HUES48 (cell line): ENCODE measurements at regions not wholly inside any gene's neighbourhood (a gene's known extent, or its start where the extent isn't known, plus 50 kb on each side); places are given as distances from the start of the nearest gene placed in this dataset.

ENCODE experiments used
- H3K27ac ChIP-seq: one replicate; pipeline ENCODE4 v1.7.0; 2013; ENCODE audit warnings: low read depth, low read length, inconsistent platforms
- H3K27me3 ChIP-seq: 2 replicates; pipeline ENCODE4 v1.6.1; 2013; ENCODE audit warnings: mild to moderate bottlenecking, low read length; ENCODE audit not compliant: control insufficient read depth, insufficient read depth
- H3K36me3 ChIP-seq: 2 replicates; pipeline ENCODE4 v1.6.1; 2013; ENCODE audit warnings: low read length; ENCODE audit not compliant: control insufficient read depth, insufficient read depth
- H3K4me1 ChIP-seq: 2 replicates; pipeline ENCODE4 v1.6.1; 2013; ENCODE audit warnings: mild to moderate bottlenecking, low read length; ENCODE audit not compliant: control insufficient read depth, insufficient read depth
- H3K4me3 ChIP-seq: 2 replicates; pipeline ENCODE4 v1.5.1; 2013; ENCODE audit warnings: mild to moderate bottlenecking, low read depth, low read length
- H3K9ac ChIP-seq: 2 replicates; pipeline ENCODE4 v1.6.1; 2013; ENCODE audit warnings: mild to moderate bottlenecking, low read depth, low read length, moderate library complexity
- H3K9me3 ChIP-seq: 2 replicates; pipeline ENCODE4 v1.6.1; 2013; ENCODE audit warnings: low read length; ENCODE audit not compliant: control insufficient read depth, insufficient read depth

DNA sequence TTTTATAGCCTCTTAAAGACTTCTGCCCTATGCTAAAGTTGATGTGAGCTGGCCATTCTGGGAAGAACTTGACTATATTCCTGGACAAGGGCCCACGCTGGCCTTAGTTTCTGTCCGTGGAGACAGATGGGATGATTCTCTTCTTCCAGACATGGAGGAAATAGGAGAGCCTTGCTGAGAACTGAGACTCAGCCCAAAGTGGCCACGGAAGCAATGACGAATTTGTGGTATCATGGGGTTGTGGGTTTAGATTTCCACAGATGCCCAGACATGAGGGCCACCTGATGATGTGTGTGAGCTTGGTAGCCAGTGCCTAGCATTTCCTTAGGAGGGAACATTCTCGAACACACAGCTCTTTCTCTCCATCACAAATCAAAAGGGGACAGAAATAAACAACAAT lies 309.1 kb downstream of the NSG2 start:
- no peaks in the 10 kb centered on the region for H3K36me3 ChIP-seq
- H3K9ac ChIP-seq = no peak overlapping the region
- no peaks in the 10 kb centered on the region for H3K4me1 ChIP-seq
- H3K27me3 ChIP-seq = no peaks in the 10 kb centered on the region
- H3K9me3 ChIP-seq = no peaks in the 10 kb centered on the region
- H3K27ac ChIP-seq = no peak overlapping the region
- H3K4me3 ChIP-seq = no peak overlapping the region

- H3K27me3 ChIP-seq = no peaks in the 10 kb centered on the region
- H3K4me3 ChIP-seq = no peak overlapping the region
- no peak overlapping the region for H3K9ac ChIP-seq
- H3K4me1 ChIP-seq = no peaks in the 10 kb centered on the region
- no peaks in the 10 kb centered on the region for H3K9me3 ChIP-seq
- no peaks in the 10 kb centered on the region for H3K36me3 ChIP-seq
- no peak overlapping the region for H3K27ac ChIP-seq
Measured at GRCh38 chr5:174355208-174355612, 309.7 kb downstream of the NSG2 start.

GRCh38 chr5:174355995-174356394 lies 310.5 kb downstream of the NSG2 start:
- H3K9ac ChIP-seq = no peak overlapping the region
- H3K4me1 ChIP-seq = no peaks in the 10 kb centered on the region
- no peak overlapping the region for H3K4me3 ChIP-seq
- H3K9me3 ChIP-seq = no peaks in the 10 kb centered on the region
- no peaks in the 10 kb centered on the region for H3K36me3 ChIP-seq
- no peaks in the 10 kb centered on the region for H3K27me3 ChIP-seq
- no peak overlapping the region for H3K27ac ChIP-seq

GRCh38 chr5:174356536-174356935 lies 311.0 kb downstream of the NSG2 start:
- no peaks in the 10 kb centered on the region for H3K27me3 ChIP-seq

DNA sequence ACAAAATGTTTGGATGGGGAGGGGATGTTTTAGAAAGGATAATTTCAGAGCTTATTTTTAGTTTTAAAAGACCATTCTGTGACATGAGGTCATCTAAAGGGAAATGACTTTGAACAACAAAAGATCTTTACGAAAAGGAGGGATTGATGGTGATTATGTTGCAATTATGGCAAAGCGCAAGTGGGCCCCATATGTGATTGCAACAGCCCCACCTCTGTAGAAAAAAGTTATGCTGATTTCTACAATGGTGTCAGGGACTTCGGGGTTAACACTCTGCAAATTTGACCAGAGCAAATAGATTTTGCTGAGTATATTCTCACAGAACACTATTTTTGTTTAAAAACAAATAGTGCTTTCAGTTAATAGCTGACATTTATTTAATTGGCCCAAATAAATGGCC lies 312.8 kb downstream of the NSG2 start:
- peaks cover 7% of the 10 kb centered on the region; the same call in 1 of the 2 replicates for H3K9me3 ChIP-seq
- no peaks in the 10 kb centered on the region for H3K27me3 ChIP-seq
- no peak overlapping the region for H3K9ac ChIP-seq
- H3K27ac ChIP-seq = no peak overlapping the region
- H3K4me3 ChIP-seq = no peak overlapping the region
- H3K4me1 ChIP-seq = no peaks in the 10 kb centered on the region
- no peaks in the 10 kb centered on the region for H3K36me3 ChIP-seq

More at GRCh38 chr5:174356536-174356935, 311.0 kb downstream of the NSG2 start:
- H3K9ac ChIP-seq = no peak overlapping the region
- no peaks in the 10 kb centered on the region for H3K9me3 ChIP-seq
- no peak overlapping the region for H3K27ac ChIP-seq
- no peaks in the 10 kb centered on the region for H3K4me1 ChIP-seq
- H3K4me3 ChIP-seq = no peak overlapping the region
- H3K36me3 ChIP-seq = no peaks in the 10 kb centered on the region

DNA sequence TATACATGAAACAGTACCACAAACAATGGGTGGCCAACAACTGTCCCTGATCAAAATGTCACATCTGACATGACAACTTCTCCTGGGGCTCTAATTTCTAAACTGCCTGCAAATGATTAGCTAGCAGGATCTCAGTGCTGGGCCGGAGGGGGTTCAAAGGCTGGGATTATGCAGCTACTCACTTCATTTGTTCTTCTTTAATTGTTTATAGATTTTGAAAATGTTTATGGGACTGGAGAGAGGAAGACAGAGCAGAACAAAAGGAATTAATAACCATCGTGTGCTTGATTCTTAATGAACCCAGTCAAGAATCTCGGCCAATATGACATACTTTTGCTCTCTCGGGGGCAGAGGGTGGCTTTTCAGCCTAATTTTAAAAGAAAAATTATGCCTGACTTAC lies 313.6 kb downstream of the NSG2 start:
- Histone ChIP-seq H3K27me3 (no peaks in the 10 kb centered on the region), H3K9ac (no peak overlapping the region), H3K27ac (no peak overlapping the region), H3K36me3 (no peaks in the 10 kb centered on the region), H3K4me1 (no peaks in the 10 kb centered on the region), H3K9me3 (peaks cover 7% of the 10 kb centered on the region; the same call in 1 of the 2 replicates), H3K4me3 (no peak overlapping the region)

- no peaks in the 10 kb centered on the region for H3K4me1 ChIP-seq
- H3K9ac ChIP-seq = no peak overlapping the region
- H3K27ac ChIP-seq = no peak overlapping the region
- H3K27me3 ChIP-seq = no peaks in the 10 kb centered on the region
- peaks cover 7% of the 10 kb centered on the region; the same call in 1 of the 2 replicates for H3K9me3 ChIP-seq
- no peak overlapping the region for H3K4me3 ChIP-seq
- H3K36me3 ChIP-seq = no peaks in the 10 kb centered on the region
Measured at GRCh38 chr5:174362514-174362913, 317.0 kb downstream of the NSG2 start.

DNA sequence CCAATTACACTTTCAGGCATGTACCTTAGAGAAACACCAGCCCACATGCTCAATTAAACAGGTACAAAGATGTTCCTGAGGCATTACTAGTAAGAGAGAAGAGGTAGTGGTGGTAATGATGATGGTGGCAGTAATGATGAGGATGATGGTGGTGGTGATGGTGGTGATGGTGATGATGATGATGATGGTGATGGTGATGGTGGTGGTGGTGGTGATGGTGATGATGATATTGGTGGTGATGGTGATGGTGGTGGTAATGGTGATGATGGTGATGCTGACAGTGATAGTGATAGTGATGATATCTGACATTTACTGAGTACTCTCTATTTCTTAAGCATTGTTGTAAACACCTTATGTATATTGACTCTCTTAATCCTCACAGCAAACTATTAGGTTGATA lies 318.4 kb downstream of the NSG2 start:
- Histone ChIP-seq H3K4me3 (no peak overlapping the region), H3K27ac (no peak overlapping the region), H3K27me3 (no peaks in the 10 kb centered on the region), H3K36me3 (no peaks in the 10 kb centered on the region), H3K9ac (no peak overlapping the region), H3K9me3 (peaks cover 7% of the 10 kb centered on the region; the same call in 1 of the 2 replicates), H3K4me1 (no peaks in the 10 kb centered on the region)

DNA sequence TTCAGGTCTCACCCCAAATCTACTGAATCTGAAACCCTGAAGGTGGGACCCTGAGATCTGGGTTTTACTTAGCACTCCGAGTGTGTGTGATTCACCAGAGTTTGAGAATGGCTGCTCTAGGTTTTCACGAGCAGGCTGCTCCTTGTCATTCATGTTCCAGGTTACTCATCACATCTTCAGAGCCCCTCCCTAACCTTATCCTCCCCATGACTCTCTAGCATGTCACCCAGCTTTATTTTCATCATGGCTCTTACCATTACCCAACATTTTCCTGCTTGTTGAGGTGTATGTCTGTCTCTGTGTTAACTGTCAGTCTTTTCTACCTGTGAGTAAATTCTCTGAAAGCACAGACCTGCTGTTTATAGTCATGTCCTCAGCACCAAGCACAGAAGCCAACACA lies 319.2 kb downstream of the NSG2 start:
- Histone ChIP-seq H3K36me3 (no peaks in the 10 kb centered on the region), H3K9me3 (peaks cover 7% of the 10 kb centered on the region; the same call in 1 of the 2 replicates), H3K27ac (no peak overlapping the region), H3K9ac (no peak overlapping the region), H3K27me3 (no peaks in the 10 kb centered on the region), H3K4me1 (no peaks in the 10 kb centered on the region), H3K4me3 (no peak overlapping the region)

- H3K27ac ChIP-seq = no peak overlapping the region
- no peaks in the 10 kb centered on the region for H3K9me3 ChIP-seq
- H3K36me3 ChIP-seq = no peaks in the 10 kb centered on the region
- H3K9ac ChIP-seq = no peak overlapping the region
- H3K4me3 ChIP-seq = no peak overlapping the region
- H3K4me1 ChIP-seq = no peaks in the 10 kb centered on the region
- no peaks in the 10 kb centered on the region for H3K27me3 ChIP-seq
Measured at GRCh38 chr5:174371600-174372094, 326.1 kb downstream of the NSG2 start.

GRCh38 chr5:174374206-174374605 lies 328.7 kb downstream of the NSG2 start:
- H3K27me3 ChIP-seq = no peaks in the 10 kb centered on the region
- H3K36me3 ChIP-seq = no peaks in the 10 kb centered on the region
- no peaks in the 10 kb centered on the region for H3K4me1 ChIP-seq
- H3K27ac ChIP-seq = no peak overlapping the region
- H3K9me3 ChIP-seq = no peaks in the 10 kb centered on the region
- no peak overlapping the region for H3K9ac ChIP-seq
- H3K4me3 ChIP-seq = no peak overlapping the region

- Histone ChIP-seq H3K4me3 (no peak overlapping the region), H3K27me3 (no peaks in the 10 kb centered on the region), H3K9me3 (no peaks in the 10 kb centered on the region), H3K36me3 (no peaks in the 10 kb centered on the region), H3K4me1 (no peaks in the 10 kb centered on the region), H3K27ac (no peak overlapping the region), H3K9ac (no peak overlapping the region)
Measured at GRCh38 chr5:174376056-174376455, 330.6 kb downstream of the NSG2 start.
